ENCODE measurements at regions not wholly inside any gene's neighbourhood (a gene's known extent, or its start where the extent isn't known, plus 50 kb on each side); places are given as distances from the start of the nearest gene placed in this dataset.

- ChIA-PET CTCF (no interaction called here), POLR2A (ENCODE audit: unreplicated experiment) (no interaction called here)
- intact Hi-C loops (cut with micrococcal nuclease; ENCODE audit: unreplicated experiment) = no loop called here
- Histone ChIP-seq H3F3A (ENCODE audit: insufficient read depth, low read depth) (no peaks in the 10 kb centered on the region), H3K36me3 (ENCODE audit: low read depth) (no peaks in the 10 kb centered on the region), H3K4me3 (no peak overlapping the region), H4K20me1 (ENCODE audit: insufficient read depth) (no peaks in the 10 kb centered on the region), H2AFZ (no peak overlapping the region), H3K27ac (no peak overlapping the region), H3K9me3 (ENCODE audit: insufficient read depth, low read depth) (no peaks in the 10 kb centered on the region), H3K9me2 (ENCODE audit: insufficient read depth) (no peaks in the 10 kb centered on the region), H3K27me3 (ENCODE audit: insufficient read depth, low read depth) (no peaks in the 10 kb centered on the region), H3K79me2 (ENCODE audit: low read depth) (no peaks in the 10 kb centered on the region), H3K4me2 (no peak overlapping the region), H3K4me1 (replicated peaks; ENCODE audit: insufficient read depth) (no peaks in the 10 kb centered on the region)
- TF ChIP-seq CTCF (conservative IDR thresholded peaks at IDR 0.05) = no peak
- no peak for TF ChIP-seq EZH2 (IDR thresholded peaks at IDR 0.05; ENCODE audit: low read depth)
- no TSS peak for BruUV-seq (replicated peaks)
- DNase-seq = no peak
These were observed 170.3 kb downstream of the COX18 start for GRCh38 chr4:72899214-72899613.

GRCh38 chr4:72896515-72896914, 173.0 kb downstream of the COX18 start:
- Histone ChIP-seq H3K4me3 (no peak overlapping the region), H3K27ac (no peak overlapping the region), H3K9me3 (ENCODE audit: insufficient read depth, low read depth) (no peaks in the 10 kb centered on the region), H3K27me3 (ENCODE audit: insufficient read depth, low read depth) (no peaks in the 10 kb centered on the region), H3K36me3 (ENCODE audit: low read depth) (no peaks in the 10 kb centered on the region), H3K79me2 (ENCODE audit: low read depth) (no peaks in the 10 kb centered on the region), H4K20me1 (ENCODE audit: insufficient read depth) (no peaks in the 10 kb centered on the region), H3K4me1 (replicated peaks; ENCODE audit: insufficient read depth) (no peaks in the 10 kb centered on the region), H3K4me2 (no peak overlapping the region), H3F3A (ENCODE audit: insufficient read depth, low read depth) (no peaks in the 10 kb centered on the region), H3K9me2 (ENCODE audit: insufficient read depth) (no peaks in the 10 kb centered on the region), H2AFZ (no peak overlapping the region)
- ChIA-PET POLR2A (ENCODE audit: unreplicated experiment) (no interaction called here), CTCF (no interaction called here)
- intact Hi-C loops (cut with micrococcal nuclease; ENCODE audit: unreplicated experiment) = no loop called here
- BruUV-seq (replicated peaks) = no TSS peak
- no peak for DNase-seq
- TF ChIP-seq EZH2 (IDR thresholded peaks at IDR 0.05; ENCODE audit: low read depth) (no peak), CTCF (conservative IDR thresholded peaks at IDR 0.05) (no peak)

DNA sequence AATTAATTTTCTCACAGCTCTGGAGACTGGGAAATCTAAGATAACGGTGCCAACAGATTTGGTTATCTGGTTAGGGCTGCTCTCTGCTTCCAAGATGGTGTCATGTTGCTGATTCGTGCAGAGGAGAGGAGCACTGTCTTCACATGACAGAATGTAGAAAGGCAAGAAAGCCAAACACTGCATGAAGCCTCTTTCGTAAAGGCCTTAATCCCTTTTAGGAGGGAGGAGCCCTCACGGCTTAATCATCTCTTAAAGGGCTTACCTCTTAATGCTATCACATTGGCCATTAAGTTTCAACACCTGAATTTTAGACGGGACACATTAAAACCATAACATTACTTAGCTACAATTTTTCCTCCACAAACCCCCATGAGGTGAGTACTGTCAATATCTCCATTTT, 174.1 kb downstream of the COX18 start:
- ChIA-PET CTCF (no interaction called here), POLR2A (ENCODE audit: unreplicated experiment) (no interaction called here)
- no peaks in the 10 kb centered on the region for H3K9me3 ChIP-seq (ENCODE audit: insufficient read depth, low read depth)
- no peak overlapping the region for H3K4me3 ChIP-seq
- H3K4me1 ChIP-seq (replicated peaks; ENCODE audit: insufficient read depth) = no peaks in the 10 kb centered on the region
- no peak overlapping the region for H3K27ac ChIP-seq
- BruUV-seq (replicated peaks) = no TSS peak
- no peaks in the 10 kb centered on the region for H3K36me3 ChIP-seq (ENCODE audit: low read depth)
- no peaks in the 10 kb centered on the region for H4K20me1 ChIP-seq (ENCODE audit: insufficient read depth)
- no peaks in the 10 kb centered on the region for H3K9me2 ChIP-seq (ENCODE audit: insufficient read depth)
- H3F3A ChIP-seq (ENCODE audit: insufficient read depth, low read depth) = no peaks in the 10 kb centered on the region
- no peak overlapping the region for H2AFZ ChIP-seq
- no peaks in the 10 kb centered on the region for H3K27me3 ChIP-seq (ENCODE audit: insufficient read depth, low read depth)
- no peak for TF ChIP-seq CTCF (conservative IDR thresholded peaks at IDR 0.05)
- no peak for TF ChIP-seq EZH2 (IDR thresholded peaks at IDR 0.05; ENCODE audit: low read depth)
- intact Hi-C loops (cut with micrococcal nuclease; ENCODE audit: unreplicated experiment) = no loop called here
- H3K4me2 ChIP-seq = no peak overlapping the region
- no peaks in the 10 kb centered on the region for H3K79me2 ChIP-seq (ENCODE audit: low read depth)
- no peak for DNase-seq
